ENCODE measurements at regions not wholly inside any gene's neighbourhood (a gene's known extent, or its start where the extent isn't known, plus 50 kb on each side); places are given as distances from the start of the nearest gene placed in this dataset.

GRCh38 chr1:34270181-34270580 is 93.5 kb downstream of the C1orf94 start:
- no peak for DNase-seq (ENCODE audit: low read depth)

DNA sequence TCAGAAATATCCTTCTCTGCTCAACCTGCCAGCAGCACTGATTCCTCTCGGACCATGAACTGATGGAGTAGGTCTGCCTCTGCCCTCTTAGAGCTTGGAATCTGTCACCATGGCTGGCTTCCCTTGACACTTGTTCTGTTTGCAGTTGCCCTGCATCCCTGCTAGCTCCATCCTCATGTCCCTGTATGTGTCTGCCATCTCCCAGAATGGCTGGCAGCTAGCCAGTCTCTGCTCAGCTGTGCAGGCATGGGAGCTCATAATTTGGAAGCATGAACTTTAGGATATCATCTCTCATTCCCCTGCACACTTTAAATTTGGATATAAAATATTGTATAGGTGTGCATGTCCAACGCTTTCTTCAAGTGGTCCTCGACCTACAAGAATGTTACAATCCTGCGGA is 95.4 kb downstream of the C1orf94 start:
- DNase-seq (ENCODE audit: low read depth) = no peak

GRCh38 chr1:34275150-34275549 is 98.4 kb downstream of the C1orf94 start:
- DNase-seq (ENCODE audit: low read depth) = no peak

DNA sequence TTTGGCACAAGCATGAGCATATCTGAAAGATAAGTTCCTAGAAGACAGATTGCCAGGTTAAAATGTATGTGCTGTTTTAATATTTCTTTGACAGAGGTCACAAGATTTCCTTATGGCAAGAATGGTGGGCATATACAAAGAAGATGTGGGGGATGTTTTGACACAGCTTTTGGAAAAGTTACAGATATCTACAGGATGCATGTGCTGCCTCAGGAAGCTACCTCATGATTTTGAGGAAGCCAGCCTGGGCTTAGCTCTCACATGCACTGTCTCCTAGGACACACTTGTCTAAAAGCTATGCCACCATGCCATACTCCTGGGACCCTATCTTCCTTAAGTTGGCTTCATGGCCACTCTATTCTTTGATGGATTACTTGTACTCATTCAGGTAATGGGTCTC is 99.9 kb downstream of the C1orf94 start:
- no peak for DNase-seq (ENCODE audit: low read depth)

DNA sequence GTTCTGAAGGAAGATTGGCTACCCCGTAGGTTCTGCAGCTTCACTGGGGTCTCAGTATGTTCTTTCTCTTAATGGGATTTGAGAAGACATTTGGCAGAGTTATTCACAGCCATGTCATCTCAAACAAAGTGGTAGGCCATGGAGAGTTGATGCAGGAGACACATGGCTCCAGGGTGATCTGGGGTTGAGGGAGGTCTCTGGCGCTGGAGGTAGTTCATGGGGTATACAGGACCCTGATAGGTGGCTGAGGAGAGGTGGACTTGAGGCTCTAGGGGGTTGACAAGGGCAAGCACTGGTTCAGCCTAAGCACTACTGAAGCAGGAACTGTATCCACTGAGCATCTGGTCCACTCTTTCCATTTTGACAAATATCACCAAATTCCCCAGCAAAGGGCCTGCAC is 100.4 kb downstream of the C1orf94 start:
- DNase-seq (ENCODE audit: low read depth) = no peak

GRCh38 chr1:34278211-34278610 is 101.5 kb downstream of the C1orf94 start:
- no peak for DNase-seq (ENCODE audit: low read depth)

DNA sequence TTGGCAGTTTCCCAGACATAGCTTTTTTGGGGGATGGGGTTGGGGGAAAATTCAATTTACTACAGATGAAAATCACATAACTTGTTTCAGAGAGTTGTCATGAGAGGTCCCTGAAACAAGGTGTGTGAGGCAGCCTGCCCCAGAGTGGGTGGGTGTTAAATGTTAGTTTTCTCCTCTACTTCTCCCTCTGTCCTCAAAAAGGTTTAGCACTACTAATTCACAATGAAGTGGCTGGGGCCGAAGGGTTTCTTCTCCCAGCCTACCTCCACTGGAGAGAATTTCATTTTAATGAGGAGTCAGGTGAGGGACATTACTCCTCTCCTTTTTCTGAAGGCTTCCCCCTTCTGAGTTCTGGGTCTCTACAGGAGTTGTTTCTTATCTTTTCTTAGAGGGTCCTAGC is 103.3 kb downstream of the C1orf94 start:
- DNase-seq (ENCODE audit: low read depth) = no peak

GRCh38 chr1:34280509-34280908 is 103.8 kb downstream of the C1orf94 start:
- no peak for DNase-seq (ENCODE audit: low read depth)

- DNase-seq (ENCODE audit: low read depth) = no peak
These were observed 106.4 kb downstream of the C1orf94 start for GRCh38 chr1:34283142-34283541.

GRCh38 chr1:34286511-34286910 is 109.8 kb downstream of the C1orf94 start:
- DNase-seq (ENCODE audit: low read depth) = no peak

- no peak for DNase-seq (ENCODE audit: low read depth)
These were observed 114.1 kb downstream of the C1orf94 start for GRCh38 chr1:34290831-34291230.

- DNase-seq (ENCODE audit: low read depth) = no peak
These were observed 115.8 kb downstream of the C1orf94 start for GRCh38 chr1:34292472-34292871.

DNA sequence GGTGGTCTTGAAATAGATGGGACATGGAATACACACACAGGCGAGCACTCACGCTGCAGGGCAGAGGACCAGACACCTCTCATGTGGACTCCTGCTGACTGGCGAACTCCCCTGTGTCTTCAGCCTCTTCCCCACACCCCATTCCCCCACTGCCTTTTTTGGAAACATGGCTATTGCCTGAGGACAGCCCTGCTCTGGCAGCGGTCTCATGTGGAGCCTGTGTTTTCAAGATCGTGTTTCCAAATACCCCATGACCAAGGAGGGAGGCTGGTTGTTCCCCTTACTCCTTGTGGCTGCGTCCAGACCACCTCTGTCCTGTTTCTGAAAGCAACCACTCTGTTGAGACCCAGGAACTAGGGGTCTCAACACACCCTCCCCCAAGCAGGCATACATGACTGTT is 119.4 kb downstream of the C1orf94 start:
- no peak for DNase-seq (ENCODE audit: low read depth)

GRCh38 chr1:34302798-34303197 is 126.1 kb downstream of the C1orf94 start:
- no peak for DNase-seq (ENCODE audit: low read depth)

DNA sequence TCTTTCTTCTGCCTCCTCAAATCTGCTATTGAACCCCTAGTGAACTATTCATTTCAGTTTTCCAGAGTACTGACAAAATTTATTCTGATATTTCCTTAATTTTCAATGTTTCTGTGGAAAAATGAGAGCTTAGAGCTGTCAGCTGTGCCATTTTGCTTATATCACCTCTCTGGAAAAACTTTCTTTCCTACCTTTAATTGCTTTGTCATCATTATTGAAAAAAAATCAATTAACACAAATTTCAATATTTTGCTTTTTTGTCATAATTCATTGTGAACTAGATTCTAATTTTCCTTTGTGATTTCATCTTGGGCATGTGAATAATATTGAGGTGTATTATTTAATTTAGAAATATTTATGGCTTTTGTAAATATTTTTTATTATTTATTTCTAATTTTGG is 126.5 kb downstream of the C1orf94 start:
- DNase-seq (ENCODE audit: low read depth) = no peak

DNA sequence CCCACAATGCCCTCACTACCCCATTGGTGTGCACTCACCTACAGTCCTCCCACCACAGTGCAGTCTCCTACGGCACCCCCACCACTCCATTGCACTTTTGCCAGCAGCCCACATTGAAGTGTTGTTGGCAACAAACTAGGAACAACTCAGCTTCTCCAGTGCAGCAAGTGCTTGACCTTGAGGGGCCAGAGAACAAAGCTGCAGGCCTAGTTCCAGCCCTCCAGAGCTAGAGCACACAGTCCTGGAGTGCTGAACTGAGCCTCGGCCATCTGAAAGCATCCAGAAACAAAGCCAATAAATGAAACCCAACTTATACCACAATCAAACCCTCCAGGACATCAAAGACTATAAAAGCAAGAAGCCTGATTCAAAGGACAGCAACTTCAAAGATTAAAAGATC is 129.9 kb downstream of the C1orf94 start:
- no peak for DNase-seq (ENCODE audit: low read depth)

DNA sequence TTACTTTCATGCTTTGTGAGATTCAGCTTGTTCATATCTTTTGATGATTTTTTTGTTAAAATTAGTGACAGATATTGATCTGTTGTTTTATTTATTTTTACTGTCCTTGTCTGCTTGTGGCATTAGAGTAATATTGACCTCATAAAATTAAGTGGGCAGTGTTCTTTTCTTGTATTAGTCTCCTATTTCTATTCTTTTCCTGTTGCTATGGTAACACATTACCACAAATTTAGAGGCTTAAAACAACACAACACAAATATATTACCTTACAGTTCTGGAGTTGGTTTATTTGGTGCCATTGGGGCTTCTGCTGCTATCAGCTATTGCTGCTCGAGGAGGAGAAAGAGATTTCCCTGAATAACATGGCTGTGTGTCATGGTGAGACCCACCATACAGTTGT is 135.7 kb downstream of the C1orf94 start:
- DNase-seq (ENCODE audit: low read depth) = no peak

- DNase-seq (ENCODE audit: low read depth) = no peak
These were observed 139.3 kb downstream of the C1orf94 start for GRCh38 chr1:34315974-34316373.

- DNase-seq (ENCODE audit: low read depth) = no peak
These were observed 140.1 kb downstream of the C1orf94 start for GRCh38 chr1:34316773-34317172.

GRCh38 chr1:34319218-34319617 is 142.5 kb downstream of the C1orf94 start:
- DNase-seq (ENCODE audit: low read depth) = no peak

DNA sequence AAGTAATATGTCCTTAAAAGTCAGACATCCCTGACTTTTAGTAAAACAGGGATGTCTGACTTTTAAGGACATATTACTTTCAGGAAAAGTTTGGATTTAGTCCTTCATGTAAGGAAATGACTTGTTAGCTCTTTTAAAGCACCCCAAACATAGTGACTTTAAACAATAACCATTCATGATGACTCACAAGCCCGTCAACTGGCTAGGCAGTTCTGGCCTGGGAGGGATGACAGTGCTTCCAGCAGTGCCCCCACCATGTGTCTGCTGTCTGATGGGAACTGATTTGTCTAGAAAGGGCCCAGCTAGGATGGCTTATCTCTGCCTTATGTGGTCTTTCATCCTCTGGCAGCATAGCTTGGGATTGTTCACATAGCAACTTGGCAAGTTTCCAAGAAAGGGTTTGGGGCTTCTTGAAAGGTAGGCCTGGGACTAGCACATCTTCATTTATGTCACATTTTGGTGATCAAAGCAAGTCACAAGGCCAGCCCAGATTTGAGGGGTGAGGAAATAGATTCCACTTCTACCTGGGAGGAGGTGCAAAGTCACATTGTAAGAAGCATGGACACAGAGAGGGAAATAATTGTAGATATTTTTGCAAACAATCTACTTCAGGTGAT is 143.5 kb downstream of the C1orf94 start:
- no peak for DNase-seq (ENCODE audit: low read depth)

DNA sequence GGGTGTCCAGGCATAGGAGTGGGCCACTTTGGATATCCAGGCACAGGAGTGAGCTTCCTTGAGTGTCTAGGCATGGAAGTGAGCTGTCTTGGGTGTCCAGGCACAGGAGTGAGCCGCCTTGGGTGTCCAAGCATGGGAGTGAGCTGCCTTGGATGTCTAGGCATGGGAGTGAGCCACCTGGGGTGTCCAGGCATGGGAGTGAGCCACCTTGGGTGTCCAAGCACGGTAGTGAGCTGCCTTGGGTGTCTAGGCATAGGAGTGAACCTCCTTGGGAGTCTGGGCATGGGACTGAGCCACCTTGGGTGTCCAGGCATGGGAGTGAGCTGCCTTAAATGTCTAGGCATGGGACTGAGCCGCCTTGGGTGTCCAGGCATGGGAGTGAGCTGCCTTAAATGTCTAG is 146.3 kb downstream of the C1orf94 start:
- DNase-seq (ENCODE audit: low read depth) = no peak

- no peak for DNase-seq (ENCODE audit: low read depth)
These were observed 148.3 kb downstream of the C1orf94 start for GRCh38 chr1:34324879-34325440.

- no peak for DNase-seq (ENCODE audit: low read depth)
These were observed 151.6 kb downstream of the C1orf94 start for GRCh38 chr1:34328281-34328799.
